GM21619 (cell line): ENCODE measurements at regions not wholly inside any gene's neighbourhood (a gene's known extent, or its start where the extent isn't known, plus 50 kb on each side); places are given as distances from the start of the nearest gene placed in this dataset.

ENCODE experiments used
- ATAC-seq: cut with Tn5 transposase; IDR thresholded peaks from one replicate; pipeline ENCODE4 v1.9.1; 2021; ENCODE audit not compliant: unreplicated experiment

- no peak for ATAC-seq
Measured at GRCh38 chr5:20575571-20575970, 587.6 kb upstream of the CDH18 start.

- ATAC-seq, result no peak
Measured at GRCh38 chr5:20574576-20574975, 586.6 kb upstream of the CDH18 start.

GRCh38 chr5:20572614-20573013 is 584.6 kb upstream of the CDH18 start:
- ATAC-seq, result no peak

GRCh38 chr5:20570486-20570885 is 582.5 kb upstream of the CDH18 start:
- ATAC-seq, result no peak

GRCh38 chr5:20562544-20562943 is 574.5 kb upstream of the CDH18 start:
- ATAC-seq, result no peak

- no peak for ATAC-seq
Measured at GRCh38 chr5:20559845-20560244, 571.8 kb upstream of the CDH18 start.

GRCh38 chr5:20556115-20556763 is 568.2 kb upstream of the CDH18 start:
- ATAC-seq, result no peak

GRCh38 chr5:20555034-20555433 is 567.0 kb upstream of the CDH18 start:
- no peak for ATAC-seq

GRCh38 chr5:20554001-20554400 is 566.0 kb upstream of the CDH18 start:
- no peak for ATAC-seq

- no peak for ATAC-seq
Measured at GRCh38 chr5:20537911-20538703, 550.1 kb upstream of the CDH18 start.

GRCh38 chr5:20536813-20537212 is 548.8 kb upstream of the CDH18 start:
- ATAC-seq, result no peak

- ATAC-seq, result no peak
Measured at GRCh38 chr5:20536341-20536740, 548.3 kb upstream of the CDH18 start.

- no peak for ATAC-seq
Measured at GRCh38 chr5:20528471-20528870, 540.5 kb upstream of the CDH18 start.

GRCh38 chr5:20524991-20525529 is 537.1 kb upstream of the CDH18 start:
- no peak for ATAC-seq

GRCh38 chr5:20522905-20523482 is 535.0 kb upstream of the CDH18 start:
- no peak for ATAC-seq

- ATAC-seq, result no peak
Measured at GRCh38 chr5:20515606-20516005, 527.6 kb upstream of the CDH18 start.

GRCh38 chr5:20514145-20514544 is 526.1 kb upstream of the CDH18 start:
- no peak for ATAC-seq

GRCh38 chr5:20500546-20500945 is 512.5 kb upstream of the CDH18 start:
- ATAC-seq, result no peak

GRCh38 chr5:20498926-20499325 is 510.9 kb upstream of the CDH18 start:
- no peak for ATAC-seq

GRCh38 chr5:20498102-20498501 is 510.1 kb upstream of the CDH18 start:
- ATAC-seq, result no peak

GRCh38 chr5:20497356-20497755 is 509.4 kb upstream of the CDH18 start:
- no peak for ATAC-seq

GRCh38 chr5:20494706-20495105 is 506.7 kb upstream of the CDH18 start:
- no peak for ATAC-seq
